LNCaP clone FGC (cell line): ENCODE measurements at regions not wholly inside any gene's neighbourhood (a gene's known extent, or its start where the extent isn't known, plus 50 kb on each side); places are given as distances from the start of the nearest gene placed in this dataset.

Experiments used
- DNase-seq: peaks from one replicate; pipeline ENCODE4 v3.0.0-alpha.2; 2011; ENCODE audit warnings: low read depth
- H3K4me3 ChIP-seq: 2 replicates; pipeline ENCODE4 v1.5.1; 2011; ENCODE audit warnings: mild to moderate bottlenecking, low read depth, low read length, control low read depth
- TF ChIP-seq, protein P1 (sequence below): IDR thresholded peaks from 2 replicates; pipeline ENCODE4 v1.5.1; 2012; ENCODE audit warnings: mild to moderate bottlenecking; ENCODE audit not compliant: control insufficient read depth, insufficient read depth; ENCODE audit errors: extremely low read depth

- TF ChIP-seq, protein P1, sequence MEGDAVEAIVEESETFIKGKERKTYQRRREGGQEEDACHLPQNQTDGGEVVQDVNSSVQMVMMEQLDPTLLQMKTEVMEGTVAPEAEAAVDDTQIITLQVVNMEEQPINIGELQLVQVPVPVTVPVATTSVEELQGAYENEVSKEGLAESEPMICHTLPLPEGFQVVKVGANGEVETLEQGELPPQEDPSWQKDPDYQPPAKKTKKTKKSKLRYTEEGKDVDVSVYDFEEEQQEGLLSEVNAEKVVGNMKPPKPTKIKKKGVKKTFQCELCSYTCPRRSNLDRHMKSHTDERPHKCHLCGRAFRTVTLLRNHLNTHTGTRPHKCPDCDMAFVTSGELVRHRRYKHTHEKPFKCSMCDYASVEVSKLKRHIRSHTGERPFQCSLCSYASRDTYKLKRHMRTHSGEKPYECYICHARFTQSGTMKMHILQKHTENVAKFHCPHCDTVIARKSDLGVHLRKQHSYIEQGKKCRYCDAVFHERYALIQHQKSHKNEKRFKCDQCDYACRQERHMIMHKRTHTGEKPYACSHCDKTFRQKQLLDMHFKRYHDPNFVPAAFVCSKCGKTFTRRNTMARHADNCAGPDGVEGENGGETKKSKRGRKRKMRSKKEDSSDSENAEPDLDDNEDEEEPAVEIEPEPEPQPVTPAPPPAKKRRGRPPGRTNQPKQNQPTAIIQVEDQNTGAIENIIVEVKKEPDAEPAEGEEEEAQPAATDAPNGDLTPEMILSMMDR, result no peak
- no peak for DNase-seq
- H3K4me3 ChIP-seq, result no peak overlapping the region
These were observed 97.8 kb downstream of the RPL22L1 start for GRCh38 chr3:170772175-170772574.

DNA sequence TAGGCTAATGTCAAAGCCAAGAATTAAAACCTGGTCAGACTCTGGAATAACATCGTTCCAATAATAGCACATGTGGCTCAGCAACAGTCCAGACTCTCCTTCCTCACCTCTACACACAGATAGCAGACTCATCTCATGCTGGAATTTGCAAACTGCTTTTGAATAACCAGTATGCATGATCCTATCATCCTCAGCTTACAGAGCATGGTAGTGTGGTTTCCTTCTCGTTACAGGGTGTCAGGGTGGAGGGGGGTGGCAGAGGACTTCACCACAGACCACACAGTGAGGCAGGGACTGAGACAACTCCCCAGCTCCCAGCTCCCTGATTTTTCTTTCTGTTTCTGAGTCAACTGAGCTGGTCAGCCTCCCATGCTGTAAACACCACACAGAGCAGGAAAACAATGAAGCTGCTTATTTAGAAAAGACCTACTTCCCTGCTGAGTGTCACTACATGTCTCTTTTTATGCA, 101.6 kb downstream of the RPL22L1 start:
- TF ChIP-seq, protein P1, result no peak
- H3K4me3 ChIP-seq, result no peak overlapping the region
- DNase-seq, result no peak

DNA sequence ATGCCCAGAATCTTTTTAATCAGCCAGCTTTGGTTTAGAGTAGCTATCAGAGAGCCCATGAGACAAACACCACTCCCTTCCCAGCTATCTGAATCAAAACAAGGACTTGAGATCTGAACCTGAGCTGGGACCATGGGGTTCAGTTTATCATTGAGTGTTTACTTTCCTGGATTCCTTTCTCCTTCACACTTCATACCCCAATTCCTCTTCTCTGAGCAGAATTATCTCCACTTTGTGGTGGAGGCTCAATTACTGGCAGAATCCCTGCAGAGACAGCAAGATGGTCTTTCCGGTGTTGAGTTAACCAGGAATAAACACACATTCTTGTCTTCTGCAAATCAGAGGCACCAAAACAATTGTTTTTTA, 102.4 kb downstream of the RPL22L1 start:
- H3K4me3 ChIP-seq, result no peak overlapping the region
- DNase-seq, result no peak
- TF ChIP-seq, protein P1, result no peak

DNA sequence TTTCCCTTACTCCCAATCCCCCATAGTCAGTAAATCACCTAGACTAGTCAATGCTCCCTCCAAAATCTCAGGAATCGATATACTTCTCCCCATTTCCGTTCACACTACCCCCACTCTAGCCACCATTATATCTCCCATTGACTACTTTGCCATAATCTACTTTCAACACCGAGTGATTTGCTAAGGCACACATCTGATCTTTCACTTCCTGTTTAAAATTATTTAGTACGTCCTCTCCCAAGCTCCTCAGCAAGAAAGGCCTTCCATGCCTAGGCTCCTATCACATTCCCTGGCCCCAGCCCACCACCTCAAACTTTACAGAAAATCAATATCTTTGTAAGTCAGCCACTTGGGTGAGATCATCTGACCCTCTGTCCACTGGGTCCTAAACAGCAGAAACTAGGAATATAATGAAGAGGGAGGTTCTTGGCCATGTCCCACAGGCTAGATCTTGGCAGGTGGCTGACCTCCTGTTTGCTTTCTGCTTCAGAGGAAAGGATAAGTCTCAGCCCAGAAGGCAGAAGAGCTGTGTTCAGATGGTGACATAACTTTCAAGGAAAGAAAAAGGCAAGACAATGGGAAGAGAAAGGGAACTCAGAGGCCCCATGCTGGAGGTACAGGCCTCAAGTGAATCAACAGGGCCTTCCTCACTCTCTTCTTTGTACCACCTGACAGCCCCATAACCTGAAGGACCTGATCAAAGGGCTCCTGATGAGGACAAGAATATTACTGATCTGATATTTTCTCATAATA, 103.0 kb downstream of the RPL22L1 start:
- no peak overlapping the region for H3K4me3 ChIP-seq
- DNase-seq, result no peak
- TF ChIP-seq, protein P1, result no peak

DNA sequence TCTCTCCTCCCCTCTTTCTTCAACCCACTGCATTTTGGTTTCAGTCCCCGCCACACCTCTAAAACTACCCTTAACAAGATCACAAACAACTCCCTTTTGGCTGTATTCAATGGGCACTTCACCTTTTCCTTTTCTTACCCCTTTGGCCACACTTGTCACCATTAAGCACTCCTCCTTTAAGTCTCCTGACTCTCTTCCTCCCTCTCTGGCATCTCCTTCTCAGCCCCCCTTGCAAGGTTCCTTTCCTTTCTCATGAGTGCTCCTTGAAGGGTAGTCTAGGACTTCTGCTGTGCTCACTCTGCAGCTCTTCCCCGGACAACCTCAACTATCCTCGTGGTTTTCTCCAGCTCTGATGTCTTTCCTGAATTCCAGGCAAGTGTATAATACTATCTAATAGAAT, 103.7 kb downstream of the RPL22L1 start:
- H3K4me3 ChIP-seq, result no peak overlapping the region
- TF ChIP-seq, protein P1, result no peak

DNA sequence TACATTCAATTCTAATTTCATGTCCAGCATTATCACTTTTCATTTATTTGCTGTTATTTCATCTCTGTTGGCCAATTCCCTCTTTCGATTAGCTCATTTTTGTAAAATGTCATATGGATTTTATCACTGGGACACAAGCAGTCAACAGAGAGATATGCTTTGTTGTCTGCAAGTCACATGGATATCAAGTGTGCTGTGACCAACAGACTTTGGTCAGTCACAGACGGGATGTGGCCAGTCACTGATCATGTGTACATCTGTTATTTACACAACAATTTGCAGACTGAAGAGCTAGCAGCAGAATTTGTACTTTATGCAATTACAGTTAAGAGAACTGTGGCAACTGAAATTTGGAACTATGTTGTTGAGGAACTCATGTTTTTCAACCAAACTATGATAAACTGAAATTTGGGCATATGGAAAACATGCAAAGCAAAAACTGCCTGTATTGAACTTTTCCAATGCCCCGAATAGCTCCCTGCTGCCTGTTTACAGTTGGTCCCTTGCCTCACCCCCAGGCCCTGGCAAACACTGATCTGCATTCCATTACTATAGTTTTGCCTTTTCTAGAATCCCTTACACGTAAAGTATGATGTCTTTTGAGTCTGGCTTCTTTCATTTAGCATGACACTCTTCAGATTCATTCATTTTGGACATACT, 104.4 kb downstream of the RPL22L1 start:
- TF ChIP-seq, protein P1, result no peak
- DNase-seq, result no peak
- H3K4me3 ChIP-seq, result no peak overlapping the region

More for the DNA sequence above, 103.7 kb downstream of the RPL22L1 start:
- DNase-seq, result no peak
